Kidney glomerular epithelial cell (primary cell): ENCODE measurements at regions not wholly inside any gene's neighbourhood (a gene's known extent, or its start where the extent isn't known, plus 50 kb on each side); places are given as distances from the start of the nearest gene placed in this dataset.

Experiments
- DNase-seq: peaks from one replicate; lab custom pipeline; 2025; lab: John Stamatoyannopoulos, UW

GRCh38 chr3:117128133-117128532, 418.6 kb downstream of the TUSC7 start:
- DNase-seq: no peak

GRCh38 chr3:117128872-117129271, 419.3 kb downstream of the TUSC7 start:
- no peak for DNase-seq

- DNase-seq: no peak
These were observed 419.9 kb downstream of the TUSC7 start for GRCh38 chr3:117129516-117129915.

- no peak for DNase-seq
These were observed 420.6 kb downstream of the TUSC7 start for GRCh38 chr3:117130222-117130621.

GRCh38 chr3:117131259-117131658, 421.7 kb downstream of the TUSC7 start:
- DNase-seq: no peak

- DNase-seq: no peak
These were observed 423.5 kb downstream of the TUSC7 start for GRCh38 chr3:117133066-117133465.

- DNase-seq: no peak
These were observed 425.6 kb downstream of the TUSC7 start for GRCh38 chr3:117135207-117135606.

- DNase-seq: no peak
These were observed 426.4 kb downstream of the TUSC7 start for GRCh38 chr3:117136003-117136402.

GRCh38 chr3:117137065-117137464, 427.5 kb downstream of the TUSC7 start:
- DNase-seq: no peak

- DNase-seq: no peak
These were observed 430.1 kb downstream of the TUSC7 start for GRCh38 chr3:117139681-117140080.

GRCh38 chr3:117141812-117142211, 432.2 kb downstream of the TUSC7 start:
- no peak for DNase-seq

GRCh38 chr3:117144853-117145252, 435.3 kb downstream of the TUSC7 start:
- DNase-seq: no peak

- DNase-seq: no peak
These were observed 436.1 kb downstream of the TUSC7 start for GRCh38 chr3:117145677-117146076.

GRCh38 chr3:117146571-117146970, 437.0 kb downstream of the TUSC7 start:
- DNase-seq: no peak

GRCh38 chr3:117149584-117149983, 440.0 kb downstream of the TUSC7 start:
- DNase-seq: no peak

- DNase-seq: no peak
These were observed 441.0 kb downstream of the TUSC7 start for GRCh38 chr3:117150628-117151027.

GRCh38 chr3:117160176-117160575, 450.6 kb downstream of the TUSC7 start:
- DNase-seq: no peak

- DNase-seq: no peak
These were observed 452.2 kb downstream of the TUSC7 start for GRCh38 chr3:117161816-117162215.

- DNase-seq: no peak
These were observed 455.6 kb downstream of the TUSC7 start for GRCh38 chr3:117165176-117165575.

- DNase-seq: no peak
These were observed 456.0 kb downstream of the TUSC7 start for GRCh38 chr3:117165601-117166051.

- no peak for DNase-seq
These were observed 459.3 kb downstream of the TUSC7 start for GRCh38 chr3:117168896-117169295.

- DNase-seq: no peak
These were observed 460.5 kb downstream of the TUSC7 start for GRCh38 chr3:117170094-117170493.

- no peak for DNase-seq
These were observed 461.5 kb downstream of the TUSC7 start for GRCh38 chr3:117171124-117171523.

GRCh38 chr3:117172426-117172825, 462.8 kb downstream of the TUSC7 start:
- no peak for DNase-seq

GRCh38 chr3:117181222-117181621, 471.6 kb downstream of the TUSC7 start:
- no peak for DNase-seq
